Uterus (tissue), 2 donors: ENCODE measurements at regions not wholly inside any gene's neighbourhood (a gene's known extent, or its start where the extent isn't known, plus 50 kb on each side); places are given as distances from the start of the nearest gene placed in this dataset.

Source experiments
- POLR2A ChIP-seq, 2 donors: fragments of 450-650 bp; IDR thresholded peaks; one replicate each; pipeline ENCODE4 v1.6.1; 2016; ENCODE audit warnings: antibody characterized with exemption in 2 of 2, mild to moderate bottlenecking in 1 of 2, moderate library complexity in 1 of 2
- TF ChIP-seq, protein P1 (sequence below), 4 experiments: fragments of 200-600 bp in 2 of 4; fragments of 450-650 bp in 2 of 4; sonication (generic) in 2 of 4; IDR thresholded peaks; one replicate each; pipeline ENCODE4 v1.5.1; 2016 to 2019; ENCODE audit warnings: antibody characterized with exemption in 4 of 4, mild to moderate bottlenecking in 2 of 4, moderate library complexity in 1 of 4

DNA sequence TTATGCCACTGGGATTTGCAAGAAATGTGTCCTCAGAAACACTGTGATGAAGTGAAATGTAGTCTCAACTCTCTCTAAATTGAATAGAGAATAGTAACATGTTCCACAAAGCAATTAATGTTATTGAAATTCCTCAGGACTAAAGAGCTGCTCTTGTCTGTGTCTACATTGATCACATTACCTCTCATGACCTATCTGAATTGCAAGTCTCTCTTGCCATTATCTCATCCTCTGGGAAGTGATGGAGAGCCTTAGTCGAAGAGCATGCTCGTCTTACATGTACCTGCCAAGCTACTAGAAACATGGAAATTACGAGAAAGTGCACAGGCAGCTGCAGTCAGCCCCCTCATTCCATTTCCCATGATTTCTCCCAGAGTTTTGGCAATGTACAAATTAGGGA lies 561.1 kb upstream of the ZNF804A start:
- no peak for TF ChIP-seq POLR2A (IDR thresholded peaks at IDR 0.05)
- TF ChIP-seq, protein P1, sequence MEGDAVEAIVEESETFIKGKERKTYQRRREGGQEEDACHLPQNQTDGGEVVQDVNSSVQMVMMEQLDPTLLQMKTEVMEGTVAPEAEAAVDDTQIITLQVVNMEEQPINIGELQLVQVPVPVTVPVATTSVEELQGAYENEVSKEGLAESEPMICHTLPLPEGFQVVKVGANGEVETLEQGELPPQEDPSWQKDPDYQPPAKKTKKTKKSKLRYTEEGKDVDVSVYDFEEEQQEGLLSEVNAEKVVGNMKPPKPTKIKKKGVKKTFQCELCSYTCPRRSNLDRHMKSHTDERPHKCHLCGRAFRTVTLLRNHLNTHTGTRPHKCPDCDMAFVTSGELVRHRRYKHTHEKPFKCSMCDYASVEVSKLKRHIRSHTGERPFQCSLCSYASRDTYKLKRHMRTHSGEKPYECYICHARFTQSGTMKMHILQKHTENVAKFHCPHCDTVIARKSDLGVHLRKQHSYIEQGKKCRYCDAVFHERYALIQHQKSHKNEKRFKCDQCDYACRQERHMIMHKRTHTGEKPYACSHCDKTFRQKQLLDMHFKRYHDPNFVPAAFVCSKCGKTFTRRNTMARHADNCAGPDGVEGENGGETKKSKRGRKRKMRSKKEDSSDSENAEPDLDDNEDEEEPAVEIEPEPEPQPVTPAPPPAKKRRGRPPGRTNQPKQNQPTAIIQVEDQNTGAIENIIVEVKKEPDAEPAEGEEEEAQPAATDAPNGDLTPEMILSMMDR (IDR thresholded peaks at IDR 0.05) = no peak
